OCI-LY3 (cell line): ENCODE measurements at regions not wholly inside any gene's neighbourhood (a gene's known extent, or its start where the extent isn't known, plus 50 kb on each side); places are given as distances from the start of the nearest gene placed in this dataset.

Source experiments
- EZH2phosphoT487 ChIP-seq: fragments of 200-600 bp; shearing (Covaris generic); IDR thresholded peaks from 2 replicates; pipeline ENCODE4 v1.6.1; 2018; ENCODE audit warnings: antibody characterized with exemption, mixed run types, low read depth
- TF ChIP-seq, protein P1 (sequence below): fragments of 200-600, 300-600 bp; sonication (generic); IDR thresholded peaks from 2 replicates; pipeline ENCODE4 v1.5.1; 2014; ENCODE audit warnings: antibody characterized with exemption, low read length, low read depth

DNA sequence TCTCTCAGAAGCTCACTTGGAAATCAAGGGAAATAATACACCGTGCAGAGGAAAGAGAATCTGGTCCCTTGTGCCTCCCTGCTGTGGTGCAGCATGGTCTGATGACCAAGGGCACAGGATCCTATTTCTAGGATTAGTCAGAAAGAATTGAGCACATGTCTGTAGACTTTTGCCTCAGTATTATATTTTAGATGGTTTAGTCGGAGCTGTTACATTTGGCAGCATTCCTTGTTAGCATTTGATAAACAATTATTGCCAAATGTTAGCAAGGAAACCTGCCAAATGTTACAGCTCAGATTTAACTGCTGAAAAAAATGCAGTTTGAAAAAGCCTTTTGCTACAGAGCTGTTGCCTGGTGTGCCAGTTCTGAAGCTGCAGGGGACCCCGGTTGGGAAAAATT, 183.5 kb upstream of the DPYD start:
- TF ChIP-seq, protein P1, sequence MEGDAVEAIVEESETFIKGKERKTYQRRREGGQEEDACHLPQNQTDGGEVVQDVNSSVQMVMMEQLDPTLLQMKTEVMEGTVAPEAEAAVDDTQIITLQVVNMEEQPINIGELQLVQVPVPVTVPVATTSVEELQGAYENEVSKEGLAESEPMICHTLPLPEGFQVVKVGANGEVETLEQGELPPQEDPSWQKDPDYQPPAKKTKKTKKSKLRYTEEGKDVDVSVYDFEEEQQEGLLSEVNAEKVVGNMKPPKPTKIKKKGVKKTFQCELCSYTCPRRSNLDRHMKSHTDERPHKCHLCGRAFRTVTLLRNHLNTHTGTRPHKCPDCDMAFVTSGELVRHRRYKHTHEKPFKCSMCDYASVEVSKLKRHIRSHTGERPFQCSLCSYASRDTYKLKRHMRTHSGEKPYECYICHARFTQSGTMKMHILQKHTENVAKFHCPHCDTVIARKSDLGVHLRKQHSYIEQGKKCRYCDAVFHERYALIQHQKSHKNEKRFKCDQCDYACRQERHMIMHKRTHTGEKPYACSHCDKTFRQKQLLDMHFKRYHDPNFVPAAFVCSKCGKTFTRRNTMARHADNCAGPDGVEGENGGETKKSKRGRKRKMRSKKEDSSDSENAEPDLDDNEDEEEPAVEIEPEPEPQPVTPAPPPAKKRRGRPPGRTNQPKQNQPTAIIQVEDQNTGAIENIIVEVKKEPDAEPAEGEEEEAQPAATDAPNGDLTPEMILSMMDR = no peak
- TF ChIP-seq EZH2phosphoT487 = no peak
